ENCODE measurements at regions not wholly inside any gene's neighbourhood (a gene's known extent, or its start where the extent isn't known, plus 50 kb on each side); places are given as distances from the start of the nearest gene placed in this dataset.

DNA sequence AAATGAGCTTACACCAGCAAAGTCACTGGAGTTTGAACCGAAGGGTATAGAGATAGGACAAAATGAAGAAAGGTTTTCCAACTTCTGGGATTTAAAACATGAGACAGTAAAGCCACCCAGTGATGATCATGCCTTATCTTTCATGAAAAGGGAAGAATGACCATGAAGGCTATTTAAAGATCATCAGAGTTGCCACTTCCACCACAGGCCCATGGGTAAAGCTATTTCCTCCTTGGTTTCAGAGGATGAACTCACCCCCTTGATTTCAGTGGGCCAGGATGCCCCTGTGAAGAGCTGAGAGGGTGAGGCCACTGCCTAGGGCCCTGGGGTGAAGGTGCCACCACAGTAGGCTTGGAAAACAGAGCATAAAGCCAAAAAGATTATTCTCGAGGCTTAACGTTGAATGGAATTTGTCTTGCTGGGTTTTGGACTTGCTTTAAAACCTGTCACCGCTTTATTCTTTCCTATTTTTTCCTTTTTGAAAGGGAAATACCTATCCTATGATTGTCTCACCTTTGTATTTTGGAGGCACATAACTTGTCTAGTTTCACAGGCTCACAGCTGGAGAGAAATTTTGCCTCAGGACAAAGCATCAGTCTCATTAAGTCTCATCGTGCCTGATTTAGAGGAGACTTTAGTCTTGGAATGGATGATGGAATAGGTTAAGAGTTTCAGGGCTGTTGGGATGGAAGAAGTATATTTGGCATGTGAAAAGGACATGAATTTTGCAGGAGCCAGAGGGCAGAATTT is 254.0 kb downstream of the SNCA start:
- TF ChIP-seq, protein P1, sequence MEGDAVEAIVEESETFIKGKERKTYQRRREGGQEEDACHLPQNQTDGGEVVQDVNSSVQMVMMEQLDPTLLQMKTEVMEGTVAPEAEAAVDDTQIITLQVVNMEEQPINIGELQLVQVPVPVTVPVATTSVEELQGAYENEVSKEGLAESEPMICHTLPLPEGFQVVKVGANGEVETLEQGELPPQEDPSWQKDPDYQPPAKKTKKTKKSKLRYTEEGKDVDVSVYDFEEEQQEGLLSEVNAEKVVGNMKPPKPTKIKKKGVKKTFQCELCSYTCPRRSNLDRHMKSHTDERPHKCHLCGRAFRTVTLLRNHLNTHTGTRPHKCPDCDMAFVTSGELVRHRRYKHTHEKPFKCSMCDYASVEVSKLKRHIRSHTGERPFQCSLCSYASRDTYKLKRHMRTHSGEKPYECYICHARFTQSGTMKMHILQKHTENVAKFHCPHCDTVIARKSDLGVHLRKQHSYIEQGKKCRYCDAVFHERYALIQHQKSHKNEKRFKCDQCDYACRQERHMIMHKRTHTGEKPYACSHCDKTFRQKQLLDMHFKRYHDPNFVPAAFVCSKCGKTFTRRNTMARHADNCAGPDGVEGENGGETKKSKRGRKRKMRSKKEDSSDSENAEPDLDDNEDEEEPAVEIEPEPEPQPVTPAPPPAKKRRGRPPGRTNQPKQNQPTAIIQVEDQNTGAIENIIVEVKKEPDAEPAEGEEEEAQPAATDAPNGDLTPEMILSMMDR (IDR thresholded peaks at IDR 0.05): no peak
- TF ChIP-seq POLR2A (IDR thresholded peaks at IDR 0.05): no peak
- TF ChIP-seq POLR2AphosphoS5 (IDR thresholded peaks at IDR 0.05): no peak
- TF ChIP-seq EP300 (IDR thresholded peaks at IDR 0.05): no peak
